Tibial artery (tissue), 4 donors: ENCODE measurements at regions not wholly inside any gene's neighbourhood (a gene's known extent, or its start where the extent isn't known, plus 50 kb on each side); places are given as distances from the start of the nearest gene placed in this dataset.

Experiments used
- DNase-seq, 2 donors: peaks; one replicate each; pipeline ENCODE4 v3.0.0-alpha.2; 2019
- H3K27ac ChIP-seq, 2 donors: fragments of 200-600 bp; sonication (generic) in 1 of 2; 1 replicate in 1 of 2; 2 replicates in 1 of 2; pipeline ENCODE4 v1.5.1; 2018 to 2019; ENCODE audit warnings: mild to moderate bottlenecking in 1 of 2
- H3K27me3 ChIP-seq, 2 donors: fragments of 200-600 bp; sonication (generic) in 1 of 2; one replicate each; pipeline versions ENCODE4 v1.5.1 to v1.6.0; 2016 to 2019
- H3K36me3 ChIP-seq, 3 donors: fragments of 200-600 bp; sonication (generic) in 2 of 3; one replicate each; pipeline ENCODE4 v1.5.1; 2016 to 2019; ENCODE audit warnings: mild to moderate bottlenecking in 2 of 3
- H3K4me1 ChIP-seq, 4 donors: fragments of 200-600 bp; sonication (generic) in 2 of 4; 1 replicate in 3 of 4; 2 replicates in 1 of 4; pipeline ENCODE4 v1.5.1; 2016 to 2019
- H3K4me3 ChIP-seq, 2 donors: fragments of 200-600 bp; sonication (generic) in 1 of 2; 1 replicate in 1 of 2; 2 replicates in 1 of 2; pipeline ENCODE4 v1.5.1; 2018 to 2019; ENCODE audit warnings: mild to moderate bottlenecking in 2 of 2
- H3K9me3 ChIP-seq, 3 donors: fragments of 200-600 bp; sonication (generic) in 1 of 3; one replicate each; pipeline ENCODE4 v1.5.1; 2016 to 2019
- intact Hi-C: fragments of 100-400 bp; cut with DNase I; formaldehyde crosslinking; loops from one replicate; pipeline ENCODE4 v1.15.0; 2023; ENCODE audit warnings: low total_unique reads
- TF ChIP-seq, protein P1 (sequence below), 2 experiments: fragments of 200-600 bp in 1 of 2; fragments of 450-650 bp in 1 of 2; IDR thresholded peaks; one replicate each; pipeline ENCODE4 v1.5.1; 2017 to 2019; ENCODE audit warnings: antibody characterized with exemption in 2 of 2, mild to moderate bottlenecking in 1 of 2, moderate library complexity in 1 of 2

GRCh38 chr13:64925284-64925683 lies 2304.9 kb downstream of the PCDH9 start:
- H3K27me3 ChIP-seq = no peaks in the 10 kb centered on the region
- H3K27ac ChIP-seq = no peak overlapping the region
- H3K4me1 ChIP-seq = no peaks in the 10 kb centered on the region
- DNase-seq = no peak
- TF ChIP-seq, protein P1, sequence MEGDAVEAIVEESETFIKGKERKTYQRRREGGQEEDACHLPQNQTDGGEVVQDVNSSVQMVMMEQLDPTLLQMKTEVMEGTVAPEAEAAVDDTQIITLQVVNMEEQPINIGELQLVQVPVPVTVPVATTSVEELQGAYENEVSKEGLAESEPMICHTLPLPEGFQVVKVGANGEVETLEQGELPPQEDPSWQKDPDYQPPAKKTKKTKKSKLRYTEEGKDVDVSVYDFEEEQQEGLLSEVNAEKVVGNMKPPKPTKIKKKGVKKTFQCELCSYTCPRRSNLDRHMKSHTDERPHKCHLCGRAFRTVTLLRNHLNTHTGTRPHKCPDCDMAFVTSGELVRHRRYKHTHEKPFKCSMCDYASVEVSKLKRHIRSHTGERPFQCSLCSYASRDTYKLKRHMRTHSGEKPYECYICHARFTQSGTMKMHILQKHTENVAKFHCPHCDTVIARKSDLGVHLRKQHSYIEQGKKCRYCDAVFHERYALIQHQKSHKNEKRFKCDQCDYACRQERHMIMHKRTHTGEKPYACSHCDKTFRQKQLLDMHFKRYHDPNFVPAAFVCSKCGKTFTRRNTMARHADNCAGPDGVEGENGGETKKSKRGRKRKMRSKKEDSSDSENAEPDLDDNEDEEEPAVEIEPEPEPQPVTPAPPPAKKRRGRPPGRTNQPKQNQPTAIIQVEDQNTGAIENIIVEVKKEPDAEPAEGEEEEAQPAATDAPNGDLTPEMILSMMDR (IDR thresholded peaks at IDR 0.05) = no peak
- no peaks in the 10 kb centered on the region for H3K9me3 ChIP-seq
- no peaks in the 10 kb centered on the region for H3K36me3 ChIP-seq
- intact Hi-C loops = no loop called here
- no peak overlapping the region for H3K4me3 ChIP-seq

- Histone ChIP-seq H3K4me1 (no peaks in the 10 kb centered on the region), H3K27me3 (no peaks in the 10 kb centered on the region), H3K27ac (no peak overlapping the region), H3K4me3 (no peak overlapping the region), H3K9me3 (no peaks in the 10 kb centered on the region), H3K36me3 (no peaks in the 10 kb centered on the region)
- DNase-seq = no peak
- TF ChIP-seq, protein P1 (IDR thresholded peaks at IDR 0.05) = no peak
- intact Hi-C loops = no loop called here
Measured at GRCh38 chr13:64924401-64924800, 2305.7 kb downstream of the PCDH9 start.

GRCh38 chr13:64917566-64917965 lies 2312.6 kb downstream of the PCDH9 start:
- DNase-seq = no peak
- TF ChIP-seq, protein P1 (IDR thresholded peaks at IDR 0.05) = no peak
- no peak overlapping the region for H3K4me3 ChIP-seq

DNA sequence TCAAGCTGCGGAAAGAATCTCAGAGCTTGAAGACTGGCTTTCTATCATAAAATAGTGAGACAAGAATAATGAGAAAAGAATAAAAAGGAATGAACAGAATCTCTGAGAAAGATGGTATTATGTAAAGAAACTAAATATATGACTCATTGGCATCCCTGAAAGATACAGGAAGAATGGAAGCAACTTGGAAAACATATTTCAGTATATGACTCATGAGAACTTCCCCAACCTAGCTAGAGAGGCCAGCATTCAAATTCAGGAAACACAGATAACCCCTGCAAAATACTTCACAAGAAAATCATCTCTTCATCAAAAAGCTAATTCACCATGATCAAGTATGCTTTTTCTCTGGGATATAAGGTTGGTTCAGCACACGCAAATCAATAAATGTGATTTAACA lies 2318.0 kb downstream of the PCDH9 start:
- no peaks in the 10 kb centered on the region for H3K36me3 ChIP-seq
- H3K9me3 ChIP-seq = peaks cover 0 to 6% (median 0%) of the 10 kb centered on the region in 3 donors
- H3K27ac ChIP-seq = no peak overlapping the region
- no peaks in the 10 kb centered on the region for H3K4me1 ChIP-seq
- intact Hi-C loops = no loop called here
- no peak overlapping the region for H3K4me3 ChIP-seq
- TF ChIP-seq, protein P1 (IDR thresholded peaks at IDR 0.05) = no peak
- H3K27me3 ChIP-seq = no peaks in the 10 kb centered on the region
- no peak for DNase-seq

More at GRCh38 chr13:64917566-64917965, 2312.6 kb downstream of the PCDH9 start:
- no peaks in the 10 kb centered on the region for H3K27me3 ChIP-seq
- H3K9me3 ChIP-seq = peaks cover 0 to 6% (median 0%) of the 10 kb centered on the region in 3 donors
- intact Hi-C loops = no loop called here
- H3K4me1 ChIP-seq = no peaks in the 10 kb centered on the region
- no peak overlapping the region for H3K27ac ChIP-seq
- no peaks in the 10 kb centered on the region for H3K36me3 ChIP-seq

DNA sequence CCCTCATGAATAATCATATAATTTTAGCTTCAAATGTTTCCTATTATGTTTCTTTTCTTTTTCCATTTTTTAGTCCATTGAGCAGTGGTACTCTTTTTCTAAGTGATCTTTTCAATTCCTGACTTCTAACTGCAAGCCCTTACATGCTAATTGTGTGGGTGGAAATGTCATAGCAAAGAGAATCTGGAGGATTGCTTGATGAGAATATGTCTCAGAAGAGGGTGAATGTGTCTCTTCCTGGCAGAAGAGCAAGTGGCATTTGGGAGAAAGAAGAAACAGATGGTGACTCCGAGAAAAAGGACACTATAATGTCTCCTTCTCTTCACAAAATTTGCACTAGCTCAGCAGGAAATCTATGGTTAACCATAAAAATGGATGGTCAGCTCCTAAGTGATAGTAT lies 2320.0 kb downstream of the PCDH9 start:
- no peaks in the 10 kb centered on the region for H3K4me1 ChIP-seq
- H3K4me3 ChIP-seq = no peak overlapping the region
- no peak for DNase-seq
- intact Hi-C loops = no loop called here
- no peaks in the 10 kb centered on the region for H3K27me3 ChIP-seq
- TF ChIP-seq, protein P1 (IDR thresholded peaks at IDR 0.05) = no peak
- no peaks in the 10 kb centered on the region for H3K36me3 ChIP-seq
- no peak overlapping the region for H3K27ac ChIP-seq
- H3K9me3 ChIP-seq = peaks cover 0 to 6% (median 0%) of the 10 kb centered on the region in 3 donors

GRCh38 chr13:64909184-64909583 lies 2321.0 kb downstream of the PCDH9 start:
- Histone ChIP-seq H3K4me3 (no peak overlapping the region), H3K9me3 (peaks cover 0 to 6% (median 0%) of the 10 kb centered on the region in 3 donors), H3K27ac (no peak overlapping the region), H3K36me3 (no peaks in the 10 kb centered on the region), H3K27me3 (no peaks in the 10 kb centered on the region), H3K4me1 (no peaks in the 10 kb centered on the region)
- DNase-seq = no peak
- TF ChIP-seq, protein P1 (IDR thresholded peaks at IDR 0.05) = no peak
- intact Hi-C loops = no loop called here
